OCI-LY3 (cell line): ENCODE measurements at regions not wholly inside any gene's neighbourhood (a gene's known extent, or its start where the extent isn't known, plus 50 kb on each side); places are given as distances from the start of the nearest gene placed in this dataset.

Experiments used
- EZH2phosphoT487 ChIP-seq: fragments of 200-600 bp; shearing (Covaris generic); IDR thresholded peaks from 2 replicates; pipeline ENCODE4 v1.6.1; 2018; ENCODE audit warnings: antibody characterized with exemption, mixed run types, low read depth
- TF ChIP-seq, protein P1 (sequence below): fragments of 200-600, 300-600 bp; sonication (generic); IDR thresholded peaks from 2 replicates; pipeline ENCODE4 v1.5.1; 2014; ENCODE audit warnings: antibody characterized with exemption, low read length, low read depth

DNA sequence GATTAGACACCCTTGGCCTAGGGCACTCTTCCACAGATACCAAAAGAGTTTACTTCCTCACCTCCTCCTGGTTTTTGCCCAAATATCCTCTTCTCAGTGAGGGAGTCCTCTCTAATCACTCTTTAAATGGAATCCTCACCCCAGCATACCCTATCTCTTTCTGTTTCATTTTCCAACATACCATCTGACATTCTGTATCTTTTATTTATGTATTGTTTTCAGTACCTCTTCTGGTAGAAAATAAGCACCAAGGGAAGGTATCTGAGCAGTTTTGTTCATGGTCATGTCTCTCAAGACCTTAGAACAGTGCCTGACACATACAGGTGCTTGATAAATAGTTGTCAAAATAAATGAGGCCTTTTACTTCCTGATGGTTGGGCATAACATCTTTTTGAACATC is 55.1 kb downstream of the KIAA0408 start:
- TF ChIP-seq, protein P1, sequence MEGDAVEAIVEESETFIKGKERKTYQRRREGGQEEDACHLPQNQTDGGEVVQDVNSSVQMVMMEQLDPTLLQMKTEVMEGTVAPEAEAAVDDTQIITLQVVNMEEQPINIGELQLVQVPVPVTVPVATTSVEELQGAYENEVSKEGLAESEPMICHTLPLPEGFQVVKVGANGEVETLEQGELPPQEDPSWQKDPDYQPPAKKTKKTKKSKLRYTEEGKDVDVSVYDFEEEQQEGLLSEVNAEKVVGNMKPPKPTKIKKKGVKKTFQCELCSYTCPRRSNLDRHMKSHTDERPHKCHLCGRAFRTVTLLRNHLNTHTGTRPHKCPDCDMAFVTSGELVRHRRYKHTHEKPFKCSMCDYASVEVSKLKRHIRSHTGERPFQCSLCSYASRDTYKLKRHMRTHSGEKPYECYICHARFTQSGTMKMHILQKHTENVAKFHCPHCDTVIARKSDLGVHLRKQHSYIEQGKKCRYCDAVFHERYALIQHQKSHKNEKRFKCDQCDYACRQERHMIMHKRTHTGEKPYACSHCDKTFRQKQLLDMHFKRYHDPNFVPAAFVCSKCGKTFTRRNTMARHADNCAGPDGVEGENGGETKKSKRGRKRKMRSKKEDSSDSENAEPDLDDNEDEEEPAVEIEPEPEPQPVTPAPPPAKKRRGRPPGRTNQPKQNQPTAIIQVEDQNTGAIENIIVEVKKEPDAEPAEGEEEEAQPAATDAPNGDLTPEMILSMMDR = no peak
- no peak for TF ChIP-seq EZH2phosphoT487
